ENCODE measurements at regions not wholly inside any gene's neighbourhood (a gene's known extent, or its start where the extent isn't known, plus 50 kb on each side); places are given as distances from the start of the nearest gene placed in this dataset.
"Not testable (repeated sequence)": the region's sequence is repeated elsewhere in the genome, so short reads cannot be mapped to it uniquely, and the experiment has no call there.

DNA sequence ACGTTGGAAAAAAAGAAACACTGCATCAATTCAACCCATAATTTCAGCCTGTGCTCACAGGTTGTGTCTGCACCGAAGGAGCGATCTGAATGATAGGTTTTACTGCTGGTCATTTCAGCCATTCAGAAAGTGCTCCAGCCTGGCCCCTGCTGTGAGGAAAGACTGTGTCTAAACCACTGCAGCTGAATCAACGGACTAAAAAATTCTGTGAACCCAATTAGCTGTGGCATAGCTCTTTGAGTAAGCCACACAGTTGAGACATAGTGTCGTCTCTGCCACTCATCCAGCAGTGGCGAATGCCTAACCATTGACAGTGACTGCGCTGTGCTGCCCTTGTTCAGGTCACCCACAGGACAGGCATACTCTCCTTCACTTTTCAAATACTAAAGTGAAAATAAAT, 179.8 kb downstream of the COG6 start:
- TF ChIP-seq, protein P1, sequence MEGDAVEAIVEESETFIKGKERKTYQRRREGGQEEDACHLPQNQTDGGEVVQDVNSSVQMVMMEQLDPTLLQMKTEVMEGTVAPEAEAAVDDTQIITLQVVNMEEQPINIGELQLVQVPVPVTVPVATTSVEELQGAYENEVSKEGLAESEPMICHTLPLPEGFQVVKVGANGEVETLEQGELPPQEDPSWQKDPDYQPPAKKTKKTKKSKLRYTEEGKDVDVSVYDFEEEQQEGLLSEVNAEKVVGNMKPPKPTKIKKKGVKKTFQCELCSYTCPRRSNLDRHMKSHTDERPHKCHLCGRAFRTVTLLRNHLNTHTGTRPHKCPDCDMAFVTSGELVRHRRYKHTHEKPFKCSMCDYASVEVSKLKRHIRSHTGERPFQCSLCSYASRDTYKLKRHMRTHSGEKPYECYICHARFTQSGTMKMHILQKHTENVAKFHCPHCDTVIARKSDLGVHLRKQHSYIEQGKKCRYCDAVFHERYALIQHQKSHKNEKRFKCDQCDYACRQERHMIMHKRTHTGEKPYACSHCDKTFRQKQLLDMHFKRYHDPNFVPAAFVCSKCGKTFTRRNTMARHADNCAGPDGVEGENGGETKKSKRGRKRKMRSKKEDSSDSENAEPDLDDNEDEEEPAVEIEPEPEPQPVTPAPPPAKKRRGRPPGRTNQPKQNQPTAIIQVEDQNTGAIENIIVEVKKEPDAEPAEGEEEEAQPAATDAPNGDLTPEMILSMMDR (IDR thresholded peaks at IDR 0.05; ENCODE audit: insufficient read depth, low read depth, low read length) = no peak
- no peak for DNase-seq (ENCODE audit: low read depth)
- Histone ChIP-seq H3K36me3 (ENCODE audit: control insufficient read depth, insufficient read depth, low read length) (no peaks in the 10 kb centered on the region), H3K4me3 (ENCODE audit: low read depth, low read length) (no peak overlapping the region), H3K27me3 (ENCODE audit: control insufficient read depth, insufficient read depth, low read length) (peaks cover 2% of the 10 kb centered on the region; the same call in 1 of the 2 replicates)
- ChIA-PET CTCF (no interaction called here), POLR2A (no interaction called here)

- POLR2A ChIA-PET = no interaction called here
- TF ChIP-seq, protein P1 (IDR thresholded peaks at IDR 0.05; ENCODE audit: insufficient read depth, low read depth, low read length) = no peak
- CTCF ChIA-PET = no interaction called here
- peaks cover 2% of the 10 kb centered on the region; the same call in 1 of the 2 replicates for H3K27me3 ChIP-seq (ENCODE audit: control insufficient read depth, insufficient read depth, low read length)
- no peak overlapping the region for H3K4me3 ChIP-seq (ENCODE audit: low read depth, low read length)
- H3K36me3 ChIP-seq (ENCODE audit: control insufficient read depth, insufficient read depth, low read length) = no peaks in the 10 kb centered on the region
- no peak for DNase-seq (ENCODE audit: low read depth)
These were observed 180.6 kb downstream of the COG6 start for GRCh38 chr13:39836038-39836437.

DNA sequence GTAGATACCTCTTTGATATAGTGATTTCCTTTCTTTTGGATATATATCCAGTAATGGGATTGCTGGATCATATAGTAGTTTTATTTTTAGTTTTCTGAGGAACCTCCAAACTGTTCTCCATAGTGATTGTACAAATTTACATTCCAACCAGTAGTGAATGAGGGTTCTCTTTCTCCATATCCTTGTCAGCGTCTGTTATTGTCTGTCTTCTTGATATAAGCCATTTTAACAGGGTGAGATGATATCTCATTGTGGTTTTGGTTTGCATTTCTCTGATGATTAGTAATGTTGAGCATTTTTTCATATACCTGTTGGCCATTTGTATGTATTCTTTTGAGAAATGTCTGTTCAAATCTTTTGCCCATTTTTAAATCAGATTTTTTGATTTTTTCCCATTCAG, 182.4 kb downstream of the COG6 start:
- CTCF ChIA-PET; H3K27me3 ChIP-seq (ENCODE audit: control insufficient read depth, insufficient read depth, low read length); DNase-seq (ENCODE audit: low read depth); H3K36me3 ChIP-seq (ENCODE audit: control insufficient read depth, insufficient read depth, low read length); POLR2A ChIA-PET; H3K4me3 ChIP-seq (ENCODE audit: low read depth, low read length): not testable (repeated sequence)

DNA sequence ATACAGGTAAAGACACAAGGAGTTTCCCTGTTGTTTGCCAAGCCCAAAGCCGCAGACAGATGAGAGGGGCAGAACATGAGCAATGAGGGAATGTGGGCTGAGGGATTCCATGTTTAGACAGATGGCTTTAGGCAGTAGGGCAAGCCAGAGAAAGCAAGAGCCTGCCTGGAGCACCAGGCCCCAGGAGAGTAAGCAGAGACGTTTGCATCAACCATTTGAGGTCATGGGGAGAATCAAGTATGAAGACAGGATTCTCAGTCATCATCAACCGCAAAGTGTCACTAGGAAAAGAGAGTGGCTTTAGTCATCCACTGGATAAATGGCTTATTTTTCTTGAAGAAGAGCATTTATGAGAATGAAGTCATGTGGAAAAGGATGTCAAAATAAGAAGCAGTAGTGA, 184.7 kb downstream of the COG6 start:
- TF ChIP-seq, protein P1 (IDR thresholded peaks at IDR 0.05; ENCODE audit: insufficient read depth, low read depth, low read length) = no peak
- Histone ChIP-seq H3K27me3 (ENCODE audit: control insufficient read depth, insufficient read depth, low read length) (no peaks in the 10 kb centered on the region; the same call in 1 of the 2 replicates), H3K36me3 (ENCODE audit: control insufficient read depth, insufficient read depth, low read length) (no peaks in the 10 kb centered on the region), H3K4me3 (ENCODE audit: low read depth, low read length) (no peak overlapping the region)
- CTCF ChIA-PET = interaction anchor here (1.3 kb wide), 1 partner anchor 24 kb away, joined by 4 read pairs; no protein-coding TSS in a partner anchor
- DNase-seq (ENCODE audit: low read depth) = no peak
- POLR2A ChIA-PET = no interaction called here

- ChIA-PET POLR2A (no interaction called here), CTCF (no interaction called here)
- Histone ChIP-seq H3K27me3 (ENCODE audit: control insufficient read depth, insufficient read depth, low read length) (no peaks in the 10 kb centered on the region), H3K4me3 (ENCODE audit: low read depth, low read length) (no peak overlapping the region), H3K36me3 (ENCODE audit: control insufficient read depth, insufficient read depth, low read length) (no peaks in the 10 kb centered on the region)
- TF ChIP-seq, protein P1 (IDR thresholded peaks at IDR 0.05; ENCODE audit: insufficient read depth, low read depth, low read length) = no peak
- DNase-seq (ENCODE audit: low read depth) = no peak
These were observed 191.9 kb downstream of the COG6 start for GRCh38 chr13:39847336-39847735.

GRCh38 chr13:39855236-39855635, 199.8 kb downstream of the COG6 start:
- no peak overlapping the region for H3K4me3 ChIP-seq (ENCODE audit: low read depth, low read length)
- ChIA-PET CTCF (no interaction called here), POLR2A (no interaction called here)
- TF ChIP-seq, protein P1 (IDR thresholded peaks at IDR 0.05; ENCODE audit: insufficient read depth, low read depth, low read length) = no peak
- DNase-seq (ENCODE audit: low read depth) = no peak
- H3K27me3 ChIP-seq (ENCODE audit: control insufficient read depth, insufficient read depth, low read length) = 0 out of 2 replicates have a peak, but pooled peaks cover 1% of the 10 kb centered on the region
- no peaks in the 10 kb centered on the region for H3K36me3 ChIP-seq (ENCODE audit: control insufficient read depth, insufficient read depth, low read length)
